Stimulated activated CD8-positive, alpha-beta memory T cell treated with anti-CD3 and anti-CD28 coated beads, Interleukin-15, amount 100 ng/mL, for 1 hour (primary cell): ENCODE measurements at regions not wholly inside any gene's neighbourhood (a gene's known extent, or its start where the extent isn't known, plus 50 kb on each side); places are given as distances from the start of the nearest gene placed in this dataset.

Source experiments
- DNase-seq: peaks from one replicate; pipeline ENCODE4 v3.0.0-alpha.2; 2020; ENCODE audit warnings: low read depth

DNA sequence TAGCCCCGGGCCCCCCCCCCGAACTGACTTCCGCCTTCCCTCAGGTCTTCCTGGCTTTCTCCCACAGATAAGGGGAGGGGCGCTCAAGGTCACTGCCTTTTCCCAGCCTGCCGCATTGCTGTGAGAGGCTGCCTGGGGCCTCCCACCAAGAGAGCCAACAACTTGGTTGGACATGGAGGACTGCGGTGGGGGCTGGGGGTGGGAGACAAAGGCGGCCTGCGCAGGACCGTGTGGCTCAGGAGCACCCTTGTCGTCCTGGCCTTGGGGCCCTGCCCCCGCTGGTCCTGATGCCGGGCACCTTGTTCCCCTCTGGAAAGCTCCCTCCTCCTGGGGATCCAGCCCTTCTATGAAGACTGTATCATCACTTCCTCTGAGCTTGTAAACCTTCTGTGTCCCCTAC lies 105.6 kb upstream of the FOXF1 start:
- no peak for DNase-seq

DNA sequence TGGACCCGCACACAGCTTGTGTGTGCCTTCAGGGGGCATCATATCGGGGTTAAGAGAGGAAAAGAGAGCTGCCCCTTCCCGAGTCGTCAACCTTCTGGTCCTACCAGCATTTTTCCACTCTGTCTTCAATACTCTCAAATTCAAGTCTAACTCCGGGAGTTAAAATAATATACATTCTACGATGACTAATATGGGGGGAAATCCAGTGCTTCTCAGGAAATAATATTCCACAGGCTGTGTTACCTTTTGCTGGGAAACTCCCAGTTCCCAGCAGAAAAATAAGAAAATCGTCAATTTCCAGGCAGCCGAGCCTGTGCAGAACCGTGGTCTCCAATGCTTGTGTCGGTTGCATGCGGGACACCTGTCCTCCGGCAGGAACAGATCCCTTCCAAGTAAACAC lies 105.0 kb upstream of the FOXF1 start:
- no peak for DNase-seq

DNA sequence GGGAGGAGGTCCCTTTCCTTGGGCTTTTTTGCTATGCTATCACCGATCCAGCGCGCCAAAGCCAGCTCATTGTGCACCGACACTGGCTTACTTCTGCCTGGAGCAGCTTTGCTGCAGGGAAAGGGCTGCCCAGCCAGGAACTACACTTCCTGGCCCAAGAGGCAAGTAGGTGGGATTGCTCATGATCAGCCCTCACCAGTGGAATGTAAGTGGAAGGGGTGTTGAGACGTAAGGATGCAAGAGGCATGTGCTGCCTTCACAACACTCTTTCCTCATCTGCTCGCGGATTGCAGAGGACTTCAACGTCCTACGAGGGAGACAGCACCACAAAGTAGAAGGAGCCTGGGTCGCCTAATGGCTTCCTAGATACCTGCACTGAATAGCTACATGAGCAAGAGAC lies 104.3 kb upstream of the FOXF1 start:
- DNase-seq, result no peak

DNA sequence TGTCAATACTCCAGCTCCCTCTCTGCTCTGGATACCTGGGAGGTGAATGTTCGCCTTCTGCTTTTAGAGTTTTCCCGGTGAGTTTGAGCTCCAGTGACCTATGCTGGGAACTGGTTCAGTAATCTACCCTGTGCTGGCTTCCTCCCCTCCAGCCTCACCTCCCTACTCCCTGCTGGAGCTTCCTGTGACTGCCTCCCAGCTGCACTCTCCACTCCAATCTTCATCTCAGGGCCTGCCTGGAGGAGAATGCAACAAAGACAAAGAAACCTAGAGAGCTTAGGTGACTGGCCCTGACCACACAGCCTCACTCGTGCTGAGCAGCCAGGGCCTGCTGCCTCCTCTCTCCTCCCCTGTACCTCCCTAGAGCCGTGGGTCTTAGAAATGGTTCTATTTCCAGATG lies 101.6 kb upstream of the FOXF1 start:
- no peak for DNase-seq

DNA sequence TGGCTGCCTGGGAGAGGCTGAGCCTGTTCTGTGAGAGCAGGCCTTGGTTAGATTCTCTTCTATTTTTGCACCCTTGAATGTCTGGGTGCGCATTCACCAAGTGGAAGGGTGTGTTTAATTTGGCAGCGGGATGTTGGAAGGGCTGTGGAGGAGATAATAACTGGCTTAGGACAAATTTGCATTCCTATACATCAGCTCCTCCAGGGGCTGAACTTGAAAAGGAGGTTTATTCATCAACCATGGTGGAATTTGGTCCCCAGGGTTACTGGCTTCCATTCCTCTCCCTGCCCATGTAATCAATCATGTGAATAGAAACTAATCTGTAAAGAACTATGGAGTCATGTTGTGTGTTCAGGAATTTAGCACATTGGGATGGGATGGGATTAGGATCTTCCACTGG lies 100.2 kb upstream of the FOXF1 start:
- DNase-seq, result no peak

DNA sequence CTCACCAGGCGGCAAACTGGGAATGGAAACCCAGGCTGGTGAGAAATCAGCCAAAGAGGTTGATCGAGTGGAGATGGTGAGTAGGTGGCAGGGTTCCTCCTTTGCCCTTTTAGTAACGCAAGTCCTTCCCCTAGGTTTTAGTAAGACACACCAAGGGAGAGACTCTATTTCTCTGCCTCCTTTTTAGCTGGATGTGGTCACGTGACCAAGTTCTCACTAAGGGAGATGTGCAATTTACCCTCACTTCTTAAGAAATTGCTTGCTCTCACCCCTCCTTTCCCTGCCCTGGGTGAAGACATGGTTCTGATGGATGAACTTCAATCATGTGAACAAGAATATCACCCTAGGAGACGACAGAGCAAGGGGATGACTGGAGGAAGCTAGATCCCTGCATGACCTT lies 99.8 kb upstream of the FOXF1 start:
- DNase-seq, result no peak

DNA sequence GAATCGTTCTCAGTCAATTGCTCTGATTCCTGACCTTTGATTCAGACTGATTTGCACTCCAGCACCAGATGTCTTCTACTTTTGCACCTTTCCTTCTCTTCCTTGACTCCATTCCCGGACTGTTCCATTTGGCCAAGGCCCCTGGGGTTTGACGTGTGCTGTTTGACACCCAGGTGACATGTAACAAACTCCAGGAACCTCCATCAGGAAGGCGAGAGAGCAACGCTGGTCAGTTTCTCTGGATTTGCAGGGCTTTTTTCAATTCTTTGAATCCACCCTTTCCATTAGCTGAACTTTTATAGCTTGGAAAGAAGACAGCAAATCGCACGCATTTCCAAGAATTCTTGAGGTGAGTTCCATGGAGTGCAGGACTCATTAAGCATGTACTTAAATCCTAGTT lies 98.4 kb upstream of the FOXF1 start:
- DNase-seq, result no peak

DNA sequence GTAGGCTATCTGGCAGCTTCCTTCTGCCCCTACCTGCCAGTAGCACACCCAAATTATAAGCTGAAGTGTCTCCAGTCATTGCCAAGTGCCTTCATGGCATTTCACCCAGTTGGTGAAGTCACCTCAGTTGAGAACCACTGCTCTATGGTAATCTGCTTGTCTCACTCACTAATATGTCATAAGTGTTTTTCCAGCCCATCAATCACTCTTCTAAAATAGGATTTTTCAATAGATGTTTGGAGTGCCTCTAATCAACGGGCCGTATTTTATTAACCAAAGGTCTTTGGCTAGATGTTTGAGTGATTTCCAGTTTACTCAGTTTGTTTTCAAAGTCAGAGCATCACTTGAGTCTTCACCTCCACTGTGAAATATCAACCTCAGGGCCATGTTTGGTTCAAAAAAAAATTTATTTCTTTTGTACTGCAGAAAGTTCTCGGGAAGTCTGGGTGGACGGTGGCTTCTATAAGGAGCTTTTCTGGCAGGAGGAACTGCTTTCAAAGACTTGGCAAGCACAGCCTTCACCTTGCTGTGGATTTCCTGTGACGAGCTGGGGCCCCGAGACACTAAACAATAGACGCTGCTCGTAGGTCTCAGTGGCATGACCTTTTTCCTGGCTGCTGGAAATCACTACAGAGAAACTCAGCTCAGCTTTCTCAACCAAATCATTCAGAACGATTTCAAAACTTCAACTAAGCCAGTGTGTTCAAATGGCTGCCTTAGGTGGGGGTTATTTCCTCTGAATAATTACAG lies 95.2 kb upstream of the FOXF1 start:
- DNase-seq, result no peak

DNA sequence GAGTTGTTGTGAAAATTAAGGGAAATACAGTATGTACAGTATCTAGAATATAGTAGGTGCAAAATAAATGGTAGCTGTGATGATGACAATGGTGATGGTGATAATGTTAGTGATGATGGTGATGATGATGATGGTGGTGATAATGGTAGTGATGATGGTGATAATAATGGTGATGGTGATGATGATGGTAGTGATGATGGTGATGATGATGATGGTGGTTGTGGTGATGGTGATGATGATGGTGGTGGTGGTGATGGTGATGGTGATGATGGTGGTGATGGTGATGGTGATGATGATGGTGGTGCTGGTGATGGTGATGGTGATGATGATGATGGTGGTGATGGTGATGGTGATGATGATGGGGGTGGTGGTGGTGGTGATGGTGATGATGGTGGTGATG lies 91.3 kb upstream of the FOXF1 start:
- DNase-seq, result no peak

DNA sequence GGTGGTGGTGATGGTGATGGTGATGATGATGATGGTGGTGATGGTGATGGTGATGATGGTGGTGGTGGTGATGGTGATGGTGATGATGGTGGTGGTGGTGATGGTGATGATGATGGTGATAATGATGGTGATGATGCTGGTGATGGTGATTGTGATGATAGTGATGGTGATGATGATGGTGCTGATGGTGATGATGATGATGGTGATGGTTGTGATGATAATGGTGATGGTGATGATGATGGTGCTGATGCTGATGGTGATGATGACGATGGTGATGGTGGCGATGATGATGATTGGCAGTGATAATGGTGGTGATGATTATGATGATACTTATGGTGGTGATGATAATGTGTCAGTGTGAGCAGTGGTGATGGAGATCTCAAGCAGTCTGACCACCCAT lies 90.8 kb upstream of the FOXF1 start:
- DNase-seq, result no peak

DNA sequence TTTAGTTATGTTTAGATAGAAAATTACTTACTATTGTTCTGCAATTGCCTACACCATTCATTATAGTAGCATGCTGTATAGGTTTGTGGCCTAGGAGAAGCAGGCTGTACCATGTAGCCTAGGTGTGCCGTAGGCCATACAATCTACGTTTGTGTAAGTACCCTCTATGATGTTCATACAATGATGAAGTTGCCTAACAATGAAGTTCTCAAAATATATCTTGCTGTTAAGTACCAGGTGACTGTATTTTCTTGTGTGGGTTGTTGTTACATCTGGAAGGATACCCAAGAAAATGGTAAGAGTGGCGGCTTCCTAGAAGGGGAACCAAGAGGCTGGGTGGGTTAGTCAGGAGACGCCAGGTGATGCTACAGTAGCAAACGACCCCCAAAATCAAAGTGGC lies 88.3 kb upstream of the FOXF1 start:
- no peak for DNase-seq

DNA sequence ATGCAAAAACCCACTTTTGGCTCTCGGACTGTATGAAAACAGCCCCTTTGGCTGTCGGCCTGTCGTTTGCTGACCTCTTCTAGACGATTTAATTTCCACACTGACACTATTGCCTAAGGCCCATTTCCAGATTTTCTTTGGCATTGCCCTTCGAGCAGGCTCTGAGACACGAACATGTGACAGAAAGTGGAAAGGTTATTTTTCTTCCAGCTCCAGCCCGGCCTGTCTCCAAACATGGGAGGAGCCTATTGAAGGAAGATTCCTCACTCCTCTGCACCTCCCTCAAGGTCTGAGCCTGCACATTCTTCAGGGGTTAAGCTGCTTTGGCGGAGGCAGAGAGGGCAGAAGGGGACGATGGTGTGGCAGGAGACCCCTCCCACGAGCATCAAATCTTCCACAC lies 85.9 kb upstream of the FOXF1 start:
- no peak for DNase-seq

DNA sequence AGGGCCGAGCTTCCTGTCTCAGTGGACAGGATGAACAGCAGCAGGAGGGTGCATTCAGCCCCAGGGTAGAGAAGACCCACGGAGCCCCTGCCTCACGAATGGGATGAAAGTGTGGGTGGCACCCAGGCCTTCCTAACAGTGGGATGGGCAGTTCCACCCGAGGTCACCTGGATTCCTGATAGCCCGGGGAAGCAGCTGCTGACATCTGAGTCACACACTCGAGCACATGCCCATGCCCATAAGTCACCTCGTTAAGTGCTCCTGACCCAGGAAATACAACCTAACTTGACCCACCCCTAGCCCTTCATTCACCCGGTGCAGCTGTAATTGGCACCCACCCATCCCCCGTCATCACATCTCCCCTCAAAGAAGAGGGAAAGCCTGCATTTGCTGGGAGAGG lies 85.3 kb upstream of the FOXF1 start:
- no peak for DNase-seq

DNA sequence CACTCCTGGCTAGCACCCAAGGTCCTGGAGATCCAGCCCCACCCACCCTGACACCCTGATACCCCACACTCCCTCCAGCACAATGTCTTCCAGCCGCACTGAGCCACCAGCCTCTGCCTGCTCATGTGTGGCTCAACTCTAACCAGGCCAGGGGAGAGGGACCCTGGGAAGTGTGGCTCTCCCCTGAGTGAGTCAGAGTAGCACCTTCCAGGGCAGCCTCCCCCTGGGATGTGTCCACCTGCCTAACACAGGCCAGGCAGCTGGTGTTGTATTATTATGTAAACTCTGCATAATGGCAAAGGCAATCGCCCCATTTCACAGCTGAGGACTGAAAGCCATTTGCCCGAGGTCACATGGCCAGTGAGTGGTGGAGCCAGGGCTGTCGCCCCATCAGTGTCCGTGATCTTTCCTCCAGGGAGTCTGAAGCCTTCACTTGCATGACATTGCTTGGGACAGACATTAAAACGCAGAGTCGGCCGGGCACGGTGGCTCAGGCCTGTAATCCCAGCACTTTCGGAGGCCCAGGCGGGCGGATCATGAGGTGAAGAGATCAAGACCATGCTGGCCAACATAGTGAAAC lies 84.2 kb upstream of the FOXF1 start:
- DNase-seq, result no peak

DNA sequence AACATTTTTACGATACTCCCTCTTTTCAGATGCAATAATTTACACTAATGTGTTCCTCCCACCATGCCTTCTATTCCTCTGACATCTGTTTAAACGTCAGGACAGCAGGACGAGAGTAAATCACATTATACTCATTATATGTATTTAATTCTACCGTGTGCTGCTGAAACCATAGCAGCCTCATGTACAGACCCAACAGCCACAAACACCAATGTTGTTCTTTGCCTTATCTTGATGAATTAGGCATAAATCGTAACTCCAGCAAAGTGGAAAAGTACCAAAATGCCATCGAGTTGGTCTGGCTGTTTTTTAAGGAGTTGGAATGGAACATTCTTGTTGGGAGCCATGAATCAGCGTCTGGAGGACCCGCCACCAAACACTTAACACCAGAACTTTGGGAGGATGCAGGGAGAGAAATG lies 82.9 kb upstream of the FOXF1 start:
- DNase-seq, result no peak

DNA sequence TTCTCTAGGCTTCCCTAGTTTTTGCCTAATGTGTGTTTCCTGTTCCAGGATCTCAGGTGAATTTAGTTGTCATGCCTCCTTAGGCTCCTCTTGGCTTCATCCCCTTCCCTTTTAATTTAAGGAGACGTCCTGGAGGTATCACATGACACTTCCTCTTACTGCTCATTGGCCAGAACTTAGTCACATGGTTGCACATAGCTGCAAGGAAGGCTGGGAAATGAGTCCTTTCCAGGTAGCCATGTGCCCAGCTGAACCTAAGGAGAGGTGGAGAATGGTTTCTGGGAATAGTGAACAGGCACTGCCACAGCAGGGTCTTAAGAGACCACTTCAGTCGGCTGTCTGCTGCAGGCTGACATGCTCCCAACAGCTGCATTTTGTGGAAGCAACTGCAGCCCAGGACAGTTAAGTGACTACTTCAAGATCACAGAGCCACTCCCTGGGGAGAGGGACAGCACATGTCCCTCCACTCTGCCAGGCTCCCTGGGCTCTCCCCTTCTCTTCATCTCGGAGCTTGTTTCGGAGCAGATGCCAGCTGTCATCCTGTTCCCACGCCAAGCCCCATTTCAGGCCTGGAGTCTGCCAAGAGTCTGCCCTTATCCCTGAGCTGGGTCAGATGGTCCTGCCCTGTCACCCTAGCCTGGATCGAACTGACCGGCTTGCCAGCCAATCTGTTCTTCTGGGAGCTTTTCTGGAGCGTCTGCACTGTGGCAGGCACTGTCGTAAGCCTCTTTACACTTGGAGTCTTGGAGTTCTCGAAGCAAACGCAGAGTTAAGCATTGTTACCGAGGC lies 81.4 kb upstream of the FOXF1 start:
- DNase-seq, result no peak

DNA sequence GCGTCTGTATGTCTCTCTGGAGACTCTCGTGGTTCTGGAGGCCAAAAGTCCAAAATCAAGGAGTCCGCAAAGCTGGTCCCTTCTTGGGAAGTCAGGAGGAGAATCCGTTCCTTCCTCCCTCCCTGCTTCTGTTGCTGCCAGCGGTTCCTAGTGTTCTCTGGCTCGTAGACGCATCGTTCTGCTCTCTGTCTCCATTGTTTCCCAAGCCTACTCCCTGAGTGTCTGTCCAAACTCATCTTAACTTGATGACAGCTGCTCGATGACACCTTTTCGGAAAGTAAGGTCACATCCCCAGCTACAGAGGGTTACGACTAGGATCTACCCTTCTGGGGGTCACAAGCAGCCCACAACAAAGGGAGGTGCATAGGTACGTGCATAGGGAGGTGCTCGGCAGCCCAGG lies 80.7 kb upstream of the FOXF1 start:
- DNase-seq, result no peak

DNA sequence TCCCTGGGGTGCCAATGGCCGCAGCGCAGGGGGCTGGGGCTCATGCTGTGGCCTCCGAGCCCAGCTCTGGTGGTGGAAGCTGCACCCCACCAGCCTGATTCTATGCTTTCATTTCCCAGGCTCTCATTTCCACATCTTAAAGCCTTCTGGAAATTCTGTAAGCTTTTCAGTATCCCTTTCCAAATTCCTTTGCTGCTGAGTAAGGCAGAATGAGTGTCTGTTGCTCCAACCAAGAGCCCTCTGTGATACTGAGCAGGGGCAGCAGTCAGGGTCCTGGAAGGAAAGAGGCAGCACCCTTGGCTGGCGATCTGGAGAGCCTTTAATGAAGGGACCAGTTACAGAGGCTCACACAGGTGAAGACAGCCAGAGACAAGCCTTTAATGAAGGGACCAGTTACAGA lies 79.5 kb upstream of the FOXF1 start:
- DNase-seq, result no peak

DNA sequence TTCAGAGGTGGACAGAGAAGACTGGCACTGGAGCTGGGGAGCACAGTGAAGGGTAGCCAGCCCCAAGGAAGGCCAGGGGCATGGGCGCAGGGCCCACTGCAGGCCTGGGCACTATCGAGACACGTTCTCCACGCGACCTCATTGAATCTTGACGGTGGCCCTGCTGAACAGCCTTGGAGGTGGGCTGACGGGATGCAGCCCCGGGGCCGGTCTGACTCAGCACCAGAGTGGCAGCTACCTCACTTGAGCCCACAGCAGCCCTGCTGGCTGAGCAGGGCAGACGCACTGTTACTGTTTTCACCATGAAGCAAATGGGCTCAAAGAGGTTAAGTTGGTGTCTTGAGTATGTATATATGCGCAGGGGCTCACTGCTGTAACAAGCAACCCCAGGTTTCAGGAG lies 78.8 kb upstream of the FOXF1 start:
- DNase-seq, result no peak

DNA sequence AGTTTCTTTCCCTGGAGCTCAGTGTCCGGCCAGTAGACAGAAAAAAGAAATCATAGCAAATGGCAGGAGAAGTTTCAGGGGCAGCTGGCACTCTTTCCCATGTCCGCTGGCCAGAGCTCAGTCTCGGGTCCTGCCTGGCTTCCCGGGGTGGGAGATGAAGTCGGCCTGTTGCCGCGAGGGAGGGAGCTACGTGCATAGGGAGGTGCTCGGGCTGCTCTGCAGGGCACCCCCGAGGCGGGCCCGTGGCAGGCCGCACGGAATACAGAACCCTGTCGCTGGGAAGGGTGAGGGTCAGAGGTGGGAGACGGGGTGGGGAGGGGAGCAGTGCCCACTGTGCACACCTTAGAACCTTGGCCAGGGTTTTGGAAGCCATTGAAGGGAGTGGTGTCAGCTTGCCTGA lies 78.3 kb upstream of the FOXF1 start:
- DNase-seq, result no peak

DNA sequence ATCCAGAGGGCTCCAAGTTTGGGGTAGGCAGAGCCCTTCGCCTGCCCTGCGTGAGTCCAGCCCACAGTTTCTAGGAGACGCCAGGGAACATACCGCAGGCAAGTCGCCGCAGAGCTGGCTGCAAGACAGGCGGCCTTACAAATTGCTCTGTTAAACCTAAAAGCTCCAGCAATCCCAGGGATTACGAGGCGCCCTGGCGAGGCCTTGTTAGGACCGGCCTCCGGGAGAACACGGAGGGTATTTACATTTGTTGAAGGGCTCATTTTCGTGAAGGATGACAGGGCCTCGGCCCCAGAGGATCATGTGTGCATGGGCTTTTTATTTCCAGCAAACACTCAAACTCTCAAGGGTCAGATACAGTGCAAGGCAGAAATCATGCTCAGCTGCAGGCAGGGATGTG lies 77.6 kb upstream of the FOXF1 start:
- no peak for DNase-seq

DNA sequence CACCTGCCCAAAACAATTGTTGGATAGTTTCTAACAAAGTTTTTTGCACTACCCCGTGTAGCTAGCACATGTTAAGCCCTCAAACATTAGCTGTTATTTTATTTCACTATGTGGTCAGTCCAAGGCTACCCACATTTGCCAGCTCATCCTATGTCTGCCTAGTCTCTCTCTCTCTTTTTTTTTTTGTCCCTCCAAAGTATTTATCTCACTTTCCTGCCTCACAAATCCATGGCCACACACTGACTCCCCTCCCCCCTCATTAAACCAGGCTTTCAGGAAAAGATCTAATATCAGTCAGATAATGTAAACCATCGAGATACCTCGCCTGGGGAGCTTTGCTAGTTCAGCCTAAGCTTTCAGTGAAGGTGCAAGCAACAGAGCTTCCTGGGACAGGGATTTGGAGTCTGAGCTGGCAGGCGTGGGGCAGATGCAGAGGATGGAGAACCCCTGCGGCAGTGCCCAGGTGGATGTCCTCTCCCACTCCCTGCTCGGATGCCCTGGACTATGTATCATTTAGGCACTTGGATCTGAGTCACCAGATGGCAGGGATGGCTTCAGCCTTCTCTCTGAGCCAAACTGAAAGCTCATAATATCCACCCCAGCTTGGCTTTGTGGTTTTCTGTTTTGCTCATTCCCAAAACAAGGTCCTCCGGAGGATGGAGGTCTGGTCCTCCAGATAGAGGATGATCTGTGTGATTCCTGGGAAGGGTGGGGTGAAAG lies 73.7 kb upstream of the FOXF1 start:
- no peak for DNase-seq

DNA sequence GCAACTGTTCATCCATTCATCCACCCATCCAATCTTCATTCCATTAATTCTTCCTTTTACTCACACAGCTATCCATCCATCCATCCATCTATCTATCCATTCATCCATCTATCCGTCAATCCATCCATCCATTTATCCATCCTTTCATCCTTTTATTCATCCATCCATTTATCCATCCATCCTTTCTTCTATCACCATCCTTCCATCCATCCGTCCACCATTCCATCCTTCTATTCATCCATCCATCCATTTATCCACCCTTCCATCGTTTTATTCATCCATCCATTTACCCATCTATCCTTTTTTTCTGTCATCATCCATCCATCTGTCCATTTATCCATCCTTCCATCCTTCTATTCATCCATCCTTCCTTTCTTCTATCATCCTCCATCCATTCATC lies 73.0 kb upstream of the FOXF1 start:
- DNase-seq, result no peak
